ENCODE measurements at regions not wholly inside any gene's neighbourhood (a gene's known extent, or its start where the extent isn't known, plus 50 kb on each side); places are given as distances from the start of the nearest gene placed in this dataset.

- no peak for DNase-seq (ENCODE audit: low read depth)
These were observed 243.1 kb downstream of the LTN1 start for GRCh38 chr21:28749536-28749935.

- no peak for DNase-seq (ENCODE audit: low read depth)
These were observed 245.2 kb downstream of the LTN1 start for GRCh38 chr21:28747464-28747863.

GRCh38 chr21:28746166-28746565, 246.5 kb downstream of the LTN1 start:
- no peak for DNase-seq (ENCODE audit: low read depth)

GRCh38 chr21:28745131-28746016, 247.3 kb downstream of the LTN1 start:
- peak; percentile 50 for DNase-seq (ENCODE audit: low read depth)

- DNase-seq (ENCODE audit: low read depth), result no peak
These were observed 249.0 kb downstream of the LTN1 start for GRCh38 chr21:28743723-28744122.

- no peak for DNase-seq (ENCODE audit: low read depth)
These were observed 250.2 kb downstream of the LTN1 start for GRCh38 chr21:28742527-28742926.

- no peak for DNase-seq (ENCODE audit: low read depth)
These were observed 252.6 kb downstream of the LTN1 start for GRCh38 chr21:28740125-28740524.

- DNase-seq (ENCODE audit: low read depth), result no peak
These were observed 253.8 kb downstream of the LTN1 start for GRCh38 chr21:28738882-28739281.

GRCh38 chr21:28738420-28738704, 254.3 kb downstream of the LTN1 start:
- DNase-seq (ENCODE audit: low read depth), result no peak

- no peak for DNase-seq (ENCODE audit: low read depth)
These were observed 254.8 kb downstream of the LTN1 start for GRCh38 chr21:28737674-28738419.

- DNase-seq (ENCODE audit: low read depth), result no peak
These were observed 258.0 kb downstream of the LTN1 start for GRCh38 chr21:28734522-28735175.

GRCh38 chr21:28731700-28732321, 260.9 kb downstream of the LTN1 start:
- DNase-seq (ENCODE audit: low read depth), result no peak

GRCh38 chr21:28729887-28730286, 262.8 kb downstream of the LTN1 start:
- no peak for DNase-seq (ENCODE audit: low read depth)

GRCh38 chr21:28727809-28728208, 264.9 kb downstream of the LTN1 start:
- DNase-seq (ENCODE audit: low read depth), result no peak

GRCh38 chr21:28725396-28725795, 267.3 kb downstream of the LTN1 start:
- no peak for DNase-seq (ENCODE audit: low read depth)

- DNase-seq (ENCODE audit: low read depth), result no peak
These were observed 269.0 kb downstream of the LTN1 start for GRCh38 chr21:28723646-28724045.

- DNase-seq (ENCODE audit: low read depth), result no peak
These were observed 273.0 kb downstream of the LTN1 start for GRCh38 chr21:28719723-28720122.

GRCh38 chr21:28714777-28715464, 277.8 kb downstream of the LTN1 start:
- no peak for DNase-seq (ENCODE audit: low read depth)

- DNase-seq (ENCODE audit: low read depth), result no peak
These were observed 280.3 kb downstream of the LTN1 start for GRCh38 chr21:28712411-28712810.

GRCh38 chr21:28705616-28706015, 287.1 kb downstream of the LTN1 start:
- DNase-seq (ENCODE audit: low read depth), result no peak

- DNase-seq (ENCODE audit: low read depth), result no peak
These were observed 287.9 kb downstream of the LTN1 start for GRCh38 chr21:28704746-28705145.

GRCh38 chr21:28703861-28704260, 288.8 kb downstream of the LTN1 start:
- DNase-seq (ENCODE audit: low read depth), result no peak

Measured in activated T-cell treated with anti-CD3 and anti-CD28 coated beads for 1 hour (primary cell).